ENCODE measurements at regions not wholly inside any gene's neighbourhood (a gene's known extent, or its start where the extent isn't known, plus 50 kb on each side); places are given as distances from the start of the nearest gene placed in this dataset.

GRCh38 chr9:75601280-75601679 lies 289.2 kb upstream of the PCSK5 start:
- Histone ChIP-seq H3K9ac (ENCODE audit: low read length) (no peak overlapping the region), H3K27ac (ENCODE audit: low read length) (no peak overlapping the region), H3K4me1 (ENCODE audit: control insufficient read depth, low read depth, low read length) (no peaks in the 10 kb centered on the region), H3K27me3 (ENCODE audit: control insufficient read depth, insufficient read depth, low read length) (no peaks in the 10 kb centered on the region), H3K9me3 (ENCODE audit: control insufficient read depth, low read depth, low read length) (no peaks in the 10 kb centered on the region), H3K4me3 (ENCODE audit: low read length) (no peak overlapping the region), H3K36me3 (ENCODE audit: control insufficient read depth, low read depth, low read length) (no peaks in the 10 kb centered on the region)

GRCh38 chr9:75602060-75602459 lies 288.4 kb upstream of the PCSK5 start:
- Histone ChIP-seq H3K9ac (ENCODE audit: low read length) (no peak overlapping the region), H3K4me1 (ENCODE audit: control insufficient read depth, low read depth, low read length) (no peaks in the 10 kb centered on the region), H3K4me3 (ENCODE audit: low read length) (no peak overlapping the region), H3K27me3 (ENCODE audit: control insufficient read depth, insufficient read depth, low read length) (no peaks in the 10 kb centered on the region), H3K27ac (ENCODE audit: low read length) (no peak overlapping the region), H3K9me3 (ENCODE audit: control insufficient read depth, low read depth, low read length) (no peaks in the 10 kb centered on the region), H3K36me3 (ENCODE audit: control insufficient read depth, low read depth, low read length) (no peaks in the 10 kb centered on the region)

DNA sequence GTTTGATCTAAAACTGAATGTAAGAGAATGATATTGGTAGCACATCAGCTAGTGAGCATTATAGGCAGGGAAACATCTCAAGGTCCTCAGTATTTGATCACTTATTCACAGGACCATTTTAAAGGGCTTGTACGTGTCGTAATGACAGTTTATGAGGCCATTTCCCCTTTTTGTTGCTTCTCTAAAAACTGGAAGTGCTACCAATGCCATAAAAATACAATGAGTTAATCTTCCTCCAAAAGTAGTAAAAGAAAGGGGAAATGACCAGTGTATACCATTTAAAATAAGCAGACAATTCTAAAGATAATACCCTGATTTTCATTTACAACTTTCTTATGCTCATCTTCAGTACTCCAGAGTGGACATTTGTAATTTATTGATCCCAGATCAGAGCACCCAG lies 285.8 kb upstream of the PCSK5 start:
- Histone ChIP-seq H3K27ac (ENCODE audit: low read length) (no peak overlapping the region), H3K36me3 (ENCODE audit: control insufficient read depth, low read depth, low read length) (no peaks in the 10 kb centered on the region), H3K27me3 (ENCODE audit: control insufficient read depth, insufficient read depth, low read length) (no peaks in the 10 kb centered on the region), H3K9me3 (ENCODE audit: control insufficient read depth, low read depth, low read length) (no peaks in the 10 kb centered on the region), H3K4me3 (ENCODE audit: low read length) (no peak overlapping the region), H3K4me1 (ENCODE audit: control insufficient read depth, low read depth, low read length) (no peaks in the 10 kb centered on the region), H3K9ac (ENCODE audit: low read length) (no peak overlapping the region)

- no peaks in the 10 kb centered on the region for H3K9me3 ChIP-seq (ENCODE audit: control insufficient read depth, low read depth, low read length)
- no peak overlapping the region for H3K4me3 ChIP-seq (ENCODE audit: low read length)
- H3K36me3 ChIP-seq (ENCODE audit: control insufficient read depth, low read depth, low read length): no peaks in the 10 kb centered on the region
- no peak overlapping the region for H3K27ac ChIP-seq (ENCODE audit: low read length)
- no peak overlapping the region for H3K9ac ChIP-seq (ENCODE audit: low read length)
- no peaks in the 10 kb centered on the region for H3K4me1 ChIP-seq (ENCODE audit: control insufficient read depth, low read depth, low read length)
- H3K27me3 ChIP-seq (ENCODE audit: control insufficient read depth, insufficient read depth, low read length): no peaks in the 10 kb centered on the region
These were observed 283.0 kb upstream of the PCSK5 start for GRCh38 chr9:75607521-75607920.

DNA sequence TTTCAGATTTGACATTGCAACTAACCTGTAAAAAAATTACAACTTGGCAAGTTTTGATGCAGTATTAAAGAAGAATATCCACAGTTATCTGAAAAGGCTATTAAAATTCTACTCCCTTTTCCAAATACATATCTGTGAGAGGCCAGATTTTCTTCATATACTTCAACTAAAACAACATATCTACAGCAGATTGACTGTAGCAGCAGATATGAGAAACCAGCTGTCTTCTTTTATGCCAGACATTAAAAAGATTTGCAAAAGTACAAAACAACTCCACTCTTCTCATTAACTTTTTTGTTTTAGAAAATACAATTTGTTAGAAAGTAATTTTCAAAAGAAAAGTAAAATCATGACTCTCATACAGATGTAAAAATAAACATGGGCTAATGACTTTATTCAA lies 281.1 kb upstream of the PCSK5 start:
- Histone ChIP-seq H3K9me3 (ENCODE audit: control insufficient read depth, low read depth, low read length) (no peaks in the 10 kb centered on the region), H3K4me1 (ENCODE audit: control insufficient read depth, low read depth, low read length) (no peaks in the 10 kb centered on the region)

DNA sequence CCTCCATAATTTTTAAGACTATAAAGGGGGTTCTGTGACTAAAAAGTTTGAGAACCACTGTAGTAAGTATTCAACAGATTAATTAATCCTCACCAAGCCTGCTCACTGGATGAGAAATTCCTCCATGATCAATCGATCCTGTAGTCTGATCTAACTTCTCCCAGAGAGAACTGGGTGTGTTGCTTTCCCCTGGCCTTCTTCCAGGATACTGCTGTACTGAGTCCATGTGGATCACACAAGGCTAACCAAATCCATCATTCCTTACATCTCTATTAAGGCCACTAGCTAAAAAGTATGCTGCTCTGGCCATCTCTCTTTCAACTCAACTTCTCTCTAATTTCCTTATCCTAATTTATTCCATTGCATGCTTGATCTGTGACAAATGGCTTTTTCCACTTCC lies 280.2 kb upstream of the PCSK5 start:
- H3K4me3 ChIP-seq (ENCODE audit: low read length): no peak overlapping the region
- H3K9me3 ChIP-seq (ENCODE audit: control insufficient read depth, low read depth, low read length): no peaks in the 10 kb centered on the region
- no peaks in the 10 kb centered on the region for H3K4me1 ChIP-seq (ENCODE audit: control insufficient read depth, low read depth, low read length)
- H3K27me3 ChIP-seq (ENCODE audit: control insufficient read depth, insufficient read depth, low read length): no peaks in the 10 kb centered on the region
- no peak overlapping the region for H3K9ac ChIP-seq (ENCODE audit: low read length)
- H3K36me3 ChIP-seq (ENCODE audit: control insufficient read depth, low read depth, low read length): no peaks in the 10 kb centered on the region
- H3K27ac ChIP-seq (ENCODE audit: low read length): no peak overlapping the region

More for the DNA sequence above, 281.1 kb upstream of the PCSK5 start:
- no peaks in the 10 kb centered on the region for H3K36me3 ChIP-seq (ENCODE audit: control insufficient read depth, low read depth, low read length)
- no peak overlapping the region for H3K27ac ChIP-seq (ENCODE audit: low read length)
- no peaks in the 10 kb centered on the region for H3K27me3 ChIP-seq (ENCODE audit: control insufficient read depth, insufficient read depth, low read length)
- H3K9ac ChIP-seq (ENCODE audit: low read length): no peak overlapping the region
- no peak overlapping the region for H3K4me3 ChIP-seq (ENCODE audit: low read length)

- no peak overlapping the region for H3K9ac ChIP-seq (ENCODE audit: low read length)
These were observed 278.3 kb upstream of the PCSK5 start for GRCh38 chr9:75612205-75612604.

DNA sequence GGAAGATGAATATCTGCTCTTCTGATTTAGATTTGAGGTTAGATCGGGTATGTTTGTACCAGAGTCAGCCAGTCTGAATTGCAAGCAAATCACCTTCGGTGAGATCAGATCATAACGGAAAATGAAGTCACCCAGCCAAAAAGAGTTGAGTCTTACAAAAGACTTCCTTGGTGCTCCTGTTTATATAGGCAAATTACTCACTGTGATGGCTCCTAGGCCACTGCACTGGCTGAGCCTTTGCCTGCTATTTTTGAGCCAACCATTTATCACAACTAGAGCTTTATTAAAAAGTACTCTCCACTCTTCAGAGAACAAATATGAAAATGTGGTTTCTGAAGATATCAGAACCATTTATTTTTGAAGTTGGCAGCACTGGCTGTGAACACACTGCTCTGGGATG lies 277.7 kb upstream of the PCSK5 start:
- peaks cover 3% of the 10 kb centered on the region for H3K4me1 ChIP-seq (ENCODE audit: control insufficient read depth, low read depth, low read length)
- H3K27ac ChIP-seq (ENCODE audit: low read length): no peak overlapping the region
- H3K9ac ChIP-seq (ENCODE audit: low read length): no peak overlapping the region
- no peaks in the 10 kb centered on the region for H3K9me3 ChIP-seq (ENCODE audit: control insufficient read depth, low read depth, low read length)
- no peaks in the 10 kb centered on the region for H3K36me3 ChIP-seq (ENCODE audit: control insufficient read depth, low read depth, low read length)
- no peaks in the 10 kb centered on the region for H3K27me3 ChIP-seq (ENCODE audit: control insufficient read depth, insufficient read depth, low read length)
- H3K4me3 ChIP-seq (ENCODE audit: low read length): no peak overlapping the region

More at GRCh38 chr9:75612205-75612604, 278.3 kb upstream of the PCSK5 start:
- Histone ChIP-seq H3K4me1 (ENCODE audit: control insufficient read depth, low read depth, low read length) (peaks cover 3% of the 10 kb centered on the region), H3K4me3 (ENCODE audit: low read length) (no peak overlapping the region), H3K36me3 (ENCODE audit: control insufficient read depth, low read depth, low read length) (no peaks in the 10 kb centered on the region), H3K9me3 (ENCODE audit: control insufficient read depth, low read depth, low read length) (no peaks in the 10 kb centered on the region), H3K27me3 (ENCODE audit: control insufficient read depth, insufficient read depth, low read length) (no peaks in the 10 kb centered on the region), H3K27ac (ENCODE audit: low read length) (no peak overlapping the region)

DNA sequence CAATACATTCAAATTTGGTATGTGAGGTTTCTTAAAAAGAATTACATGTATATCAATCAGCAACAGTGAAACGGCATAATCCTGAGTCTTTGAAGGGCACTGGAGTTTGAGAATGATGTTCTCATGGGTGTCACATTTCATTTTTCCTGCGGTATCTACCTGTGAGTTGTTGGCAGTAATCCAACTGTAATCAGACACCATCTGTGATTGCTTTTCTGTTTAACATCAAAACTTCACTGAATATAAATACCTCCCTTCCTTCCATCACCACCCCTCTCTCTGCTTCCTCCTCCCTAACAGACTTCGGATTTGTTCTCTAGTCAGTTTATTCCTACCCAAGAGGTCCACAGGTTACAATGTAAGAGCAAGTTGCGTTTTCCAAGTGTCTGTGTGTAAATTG lies 275.2 kb upstream of the PCSK5 start:
- H3K27me3 ChIP-seq (ENCODE audit: control insufficient read depth, insufficient read depth, low read length): no peaks in the 10 kb centered on the region
- H3K4me1 ChIP-seq (ENCODE audit: control insufficient read depth, low read depth, low read length): peaks cover 3% of the 10 kb centered on the region
- no peaks in the 10 kb centered on the region for H3K9me3 ChIP-seq (ENCODE audit: control insufficient read depth, low read depth, low read length)
- no peak overlapping the region for H3K4me3 ChIP-seq (ENCODE audit: low read length)
- H3K9ac ChIP-seq (ENCODE audit: low read length): no peak overlapping the region
- no peaks in the 10 kb centered on the region for H3K36me3 ChIP-seq (ENCODE audit: control insufficient read depth, low read depth, low read length)
- H3K27ac ChIP-seq (ENCODE audit: low read length): no peak overlapping the region

GRCh38 chr9:75616052-75616451 lies 274.4 kb upstream of the PCSK5 start:
- no peaks in the 10 kb centered on the region for H3K9me3 ChIP-seq (ENCODE audit: control insufficient read depth, low read depth, low read length)
- peaks cover 3% of the 10 kb centered on the region for H3K4me1 ChIP-seq (ENCODE audit: control insufficient read depth, low read depth, low read length)
- H3K27ac ChIP-seq (ENCODE audit: low read length): no peak overlapping the region
- H3K4me3 ChIP-seq (ENCODE audit: low read length): no peak overlapping the region
- no peaks in the 10 kb centered on the region for H3K36me3 ChIP-seq (ENCODE audit: control insufficient read depth, low read depth, low read length)
- H3K9ac ChIP-seq (ENCODE audit: low read length): no peak overlapping the region
- no peaks in the 10 kb centered on the region for H3K27me3 ChIP-seq (ENCODE audit: control insufficient read depth, insufficient read depth, low read length)

GRCh38 chr9:75616841-75617566 lies 273.5 kb upstream of the PCSK5 start:
- Histone ChIP-seq H3K27ac (ENCODE audit: low read length) (no peak overlapping the region), H3K4me3 (ENCODE audit: low read length) (no peak overlapping the region)

DNA sequence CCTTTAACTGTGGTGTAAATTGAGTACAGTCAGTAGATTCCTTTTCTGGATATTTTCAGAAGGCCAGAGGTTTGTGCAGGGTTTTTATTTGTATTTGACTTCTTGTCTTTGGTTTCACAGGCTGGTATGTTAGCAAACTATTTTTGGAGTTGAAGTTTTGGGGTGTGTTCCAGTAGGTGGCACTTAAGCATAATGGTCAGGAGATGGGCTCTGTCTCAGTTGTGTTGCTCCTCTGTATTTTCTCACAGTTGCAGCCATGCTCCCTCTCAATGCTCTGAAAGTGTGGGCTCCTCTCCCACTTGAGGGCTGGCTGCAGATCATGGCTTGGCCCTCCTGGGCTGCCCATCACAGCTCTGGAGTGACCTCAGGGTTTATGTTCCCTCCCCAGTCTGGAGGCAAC lies 267.0 kb upstream of the PCSK5 start:
- Histone ChIP-seq H3K9me3 (ENCODE audit: control insufficient read depth, low read depth, low read length) (no peaks in the 10 kb centered on the region), H3K4me1 (ENCODE audit: control insufficient read depth, low read depth, low read length) (no peaks in the 10 kb centered on the region), H3K4me3 (ENCODE audit: low read length) (no peak overlapping the region), H3K9ac (ENCODE audit: low read length) (no peak overlapping the region), H3K27ac (ENCODE audit: low read length) (no peak overlapping the region), H3K27me3 (ENCODE audit: control insufficient read depth, insufficient read depth, low read length) (no peaks in the 10 kb centered on the region), H3K36me3 (ENCODE audit: control insufficient read depth, low read depth, low read length) (no peaks in the 10 kb centered on the region)

More at GRCh38 chr9:75616841-75617566, 273.5 kb upstream of the PCSK5 start:
- Histone ChIP-seq H3K4me1 (ENCODE audit: control insufficient read depth, low read depth, low read length) (peaks cover 3% of the 10 kb centered on the region), H3K36me3 (ENCODE audit: control insufficient read depth, low read depth, low read length) (no peaks in the 10 kb centered on the region), H3K9ac (ENCODE audit: low read length) (no peak overlapping the region), H3K27me3 (ENCODE audit: control insufficient read depth, insufficient read depth, low read length) (no peaks in the 10 kb centered on the region), H3K9me3 (ENCODE audit: control insufficient read depth, low read depth, low read length) (no peaks in the 10 kb centered on the region)

All from iPS-18a (cell line).